Large intestine (tissue), 3 donors: ENCODE measurements at regions not wholly inside any gene's neighbourhood (a gene's known extent, or its start where the extent isn't known, plus 50 kb on each side); places are given as distances from the start of the nearest gene placed in this dataset.

ENCODE experiments used
- DNase-seq, 2 donors: peaks; one replicate each; pipeline versions ENCODE4 v3.0.0 to v3.0.0-alpha.2; 2013
- H3K27ac ChIP-seq: one replicate; pipeline ENCODE4 v1.5.1; 2013; ENCODE audit warnings: low read length
- H3K27me3 ChIP-seq: 2 replicates; pipeline ENCODE4 v1.6.1; 2013; ENCODE audit warnings: low read length; ENCODE audit not compliant: control insufficient read depth, insufficient read depth
- H3K36me3 ChIP-seq: 2 replicates; pipeline ENCODE4 v1.6.1; 2013; ENCODE audit warnings: low read length; ENCODE audit not compliant: control insufficient read depth, insufficient read depth
- H3K4me1 ChIP-seq: one replicate; pipeline ENCODE4 v1.6.1; 2013; ENCODE audit warnings: low read length; ENCODE audit not compliant: control insufficient read depth, insufficient read depth
- H3K4me3 ChIP-seq: one replicate; pipeline ENCODE4 v1.5.1; 2013; ENCODE audit warnings: low read length
- H3K9me3 ChIP-seq: one replicate; pipeline ENCODE4 v1.6.1; 2013; ENCODE audit warnings: mild to moderate bottlenecking, low read depth, low read length, moderate library complexity; ENCODE audit not compliant: control insufficient read depth
- WGBS: methylation state at CpG from one replicate; pipeline ENCODE4 v1.1.5; 2013; ENCODE audit warnings: low lambda C conversion rate; ENCODE audit not compliant: insufficient coverage; 5-methylcytosine and 5-hydroxymethylcytosine counted together

- WGBS: no CpG with 5 or more reads among the region's 4 CpGs
- Histone ChIP-seq H3K4me3 (no peak overlapping the region), H3K27me3 (no peaks in the 10 kb centered on the region), H3K9me3 (no peaks in the 10 kb centered on the region), H3K36me3 (no peaks in the 10 kb centered on the region), H3K4me1 (no peaks in the 10 kb centered on the region), H3K27ac (no peak overlapping the region)
- no peak for DNase-seq
Measured at GRCh38 chr5:24786108-24786507, 141.3 kb upstream of the CDH10 start.

- no peaks in the 10 kb centered on the region for H3K9me3 ChIP-seq
- no peak overlapping the region for H3K27ac ChIP-seq
- H3K27me3 ChIP-seq: no peaks in the 10 kb centered on the region
- no peaks in the 10 kb centered on the region for H3K4me1 ChIP-seq
- no peak for DNase-seq
- H3K4me3 ChIP-seq: no peak overlapping the region
- H3K36me3 ChIP-seq: no peaks in the 10 kb centered on the region
Measured at GRCh38 chr5:24783596-24783995, 138.8 kb upstream of the CDH10 start.

GRCh38 chr5:24777392-24777791 is 132.6 kb upstream of the CDH10 start:
- no peak overlapping the region for H3K27ac ChIP-seq
- H3K4me1 ChIP-seq: no peaks in the 10 kb centered on the region
- DNase-seq: no peak
- H3K27me3 ChIP-seq: no peaks in the 10 kb centered on the region
- no peaks in the 10 kb centered on the region for H3K36me3 ChIP-seq
- no peak overlapping the region for H3K4me3 ChIP-seq
- WGBS: 98% methylated on average over 4 of the region's 10 CpGs
- H3K9me3 ChIP-seq: no peaks in the 10 kb centered on the region

- no peak overlapping the region for H3K4me3 ChIP-seq
- no peaks in the 10 kb centered on the region for H3K36me3 ChIP-seq
- H3K9me3 ChIP-seq: no peaks in the 10 kb centered on the region
- H3K27ac ChIP-seq: no peak overlapping the region
- no peaks in the 10 kb centered on the region for H3K27me3 ChIP-seq
- WGBS: 0% methylated on average over 1 of the region's 1 CpG
- no peaks in the 10 kb centered on the region for H3K4me1 ChIP-seq
- DNase-seq: no peak
Measured at GRCh38 chr5:24773261-24773660, 128.5 kb upstream of the CDH10 start.

GRCh38 chr5:24767086-24767485 is 122.3 kb upstream of the CDH10 start:
- no peak for DNase-seq
- H3K4me1 ChIP-seq: no peaks in the 10 kb centered on the region
- no peak overlapping the region for H3K27ac ChIP-seq
- H3K36me3 ChIP-seq: no peaks in the 10 kb centered on the region
- H3K27me3 ChIP-seq: no peaks in the 10 kb centered on the region
- peaks cover 1% of the 10 kb centered on the region for H3K9me3 ChIP-seq
- no peak overlapping the region for H3K4me3 ChIP-seq

- 80% methylated on average over 1 of the region's 1 CpG for WGBS
- Histone ChIP-seq H3K4me3 (no peak overlapping the region), H3K9me3 (peaks cover 4% of the 10 kb centered on the region)
Measured at GRCh38 chr5:24765219-24765618, 120.4 kb upstream of the CDH10 start.

GRCh38 chr5:24750355-24750754 is 105.6 kb upstream of the CDH10 start:
- H3K36me3 ChIP-seq: no peaks in the 10 kb centered on the region
- H3K27ac ChIP-seq: no peak overlapping the region
- H3K27me3 ChIP-seq: no peaks in the 10 kb centered on the region
- H3K4me3 ChIP-seq: no peak overlapping the region
- no peak for DNase-seq
- no peaks in the 10 kb centered on the region for H3K4me1 ChIP-seq
- no peaks in the 10 kb centered on the region for H3K9me3 ChIP-seq
- WGBS: 72% methylated on average over 1 of the region's 3 CpGs

More at GRCh38 chr5:24765219-24765618, 120.4 kb upstream of the CDH10 start:
- no peaks in the 10 kb centered on the region for H3K36me3 ChIP-seq
- DNase-seq: no peak
- H3K27me3 ChIP-seq: no peaks in the 10 kb centered on the region
- H3K4me1 ChIP-seq: no peaks in the 10 kb centered on the region
- H3K27ac ChIP-seq: no peak overlapping the region

GRCh38 chr5:24749701-24750100 is 104.9 kb upstream of the CDH10 start:
- H3K27ac ChIP-seq: no peak overlapping the region
- H3K4me3 ChIP-seq: no peak overlapping the region
- H3K4me1 ChIP-seq: no peaks in the 10 kb centered on the region
- no peak for DNase-seq
- H3K36me3 ChIP-seq: no peaks in the 10 kb centered on the region
- H3K9me3 ChIP-seq: no peaks in the 10 kb centered on the region
- 100% methylated on average over 1 of the region's 3 CpGs for WGBS
- no peaks in the 10 kb centered on the region for H3K27me3 ChIP-seq

- DNase-seq: no peak
- no peak overlapping the region for H3K27ac ChIP-seq
- WGBS: no CpG with 5 or more reads among the region's 6 CpGs
- no peak overlapping the region for H3K4me3 ChIP-seq
- H3K36me3 ChIP-seq: no peaks in the 10 kb centered on the region
- no peaks in the 10 kb centered on the region for H3K27me3 ChIP-seq
- H3K4me1 ChIP-seq: no peaks in the 10 kb centered on the region
- H3K9me3 ChIP-seq: no peaks in the 10 kb centered on the region
Measured at GRCh38 chr5:24747327-24747726, 102.5 kb upstream of the CDH10 start.

- H3K27me3 ChIP-seq: no peaks in the 10 kb centered on the region
- DNase-seq: no peak
- no peaks in the 10 kb centered on the region for H3K9me3 ChIP-seq
- H3K4me1 ChIP-seq: no peaks in the 10 kb centered on the region
- no peak overlapping the region for H3K4me3 ChIP-seq
- H3K27ac ChIP-seq: no peak overlapping the region
- 100% methylated on average over 3 of the region's 3 CpGs for WGBS
- H3K36me3 ChIP-seq: no peaks in the 10 kb centered on the region
Measured at GRCh38 chr5:24742334-24742733, 97.6 kb upstream of the CDH10 start.

GRCh38 chr5:24737163-24737562 is 92.4 kb upstream of the CDH10 start:
- Histone ChIP-seq H3K4me1 (no peaks in the 10 kb centered on the region), H3K4me3 (no peak overlapping the region), H3K27ac (no peak overlapping the region), H3K27me3 (no peaks in the 10 kb centered on the region), H3K9me3 (no peaks in the 10 kb centered on the region), H3K36me3 (no peaks in the 10 kb centered on the region)
- no peak for DNase-seq
